Fibroblast of villous mesenchyme (primary cell): ENCODE measurements at regions not wholly inside any gene's neighbourhood (a gene's known extent, or its start where the extent isn't known, plus 50 kb on each side); places are given as distances from the start of the nearest gene placed in this dataset.
"Not testable (repeated sequence)": the region's sequence is repeated elsewhere in the genome, so short reads cannot be mapped to it uniquely, and the experiment has no call there.

Experiments used
- DNase-seq: peaks from one replicate; pipeline ENCODE4 v3.0.0-alpha.2; 2010; ENCODE audit warnings: low read depth
- H3K4me3 ChIP-seq: 2 replicates; pipeline ENCODE4 v1.5.1; 2011; ENCODE audit warnings: low read depth, mild to moderate bottlenecking, low read length

DNA sequence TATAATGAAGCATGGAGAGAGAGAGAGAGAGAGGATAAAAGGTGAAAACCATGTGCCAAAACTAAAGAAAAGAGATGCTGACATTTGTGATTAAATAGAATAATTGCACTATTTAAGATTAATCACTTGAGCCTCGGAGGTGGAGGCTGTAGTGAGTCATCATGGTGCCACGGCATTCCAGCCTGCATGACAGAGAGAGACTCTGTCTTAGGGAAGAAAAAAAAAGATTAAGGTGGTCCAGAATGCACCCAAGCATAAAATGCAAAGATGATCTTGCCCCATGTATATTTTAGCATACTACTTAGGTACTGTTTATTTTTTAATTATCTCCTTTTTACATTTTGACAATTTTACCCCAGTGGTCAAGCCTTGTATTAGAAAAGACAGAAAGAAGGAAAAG, 742.5 kb downstream of the SPATA31A1 start:
- not testable (repeated sequence) for H3K4me3 ChIP-seq
- DNase-seq, result peak; percentile 3

DNA sequence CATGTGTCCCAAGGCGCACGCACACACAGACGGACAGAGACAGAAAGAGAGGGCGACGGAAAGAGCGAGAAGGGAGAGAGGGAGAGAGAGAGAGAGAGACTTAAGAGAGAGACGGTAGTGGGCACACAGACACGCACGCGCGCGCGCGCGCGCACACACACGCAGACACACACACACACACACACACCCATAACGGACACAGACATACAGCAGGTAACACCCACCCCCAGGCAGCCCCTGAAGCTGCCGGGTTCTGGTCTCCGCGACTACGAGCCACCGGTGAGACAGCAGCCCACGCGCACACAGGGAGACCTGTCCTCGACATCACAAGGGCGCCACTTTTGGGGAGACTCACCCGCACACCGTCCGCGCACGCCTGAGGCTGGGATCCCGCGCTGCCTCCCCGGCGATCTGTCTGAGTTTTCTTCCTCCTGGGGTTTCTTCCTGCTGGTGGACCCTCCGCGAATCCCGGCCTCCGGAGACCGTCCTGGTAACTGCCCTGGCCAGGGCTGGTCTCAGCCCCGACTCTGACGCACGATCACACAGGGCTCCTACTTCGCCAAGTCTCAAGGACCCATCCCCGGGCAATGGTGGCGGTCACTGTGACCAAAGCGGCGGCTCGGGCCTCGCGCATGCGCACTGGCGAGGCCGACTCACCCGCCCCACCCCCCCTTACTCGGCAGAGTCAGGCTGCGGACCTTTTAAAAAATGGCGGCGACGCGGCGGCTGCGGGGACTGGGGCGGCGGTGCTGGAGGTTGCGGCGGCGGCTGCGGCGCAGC, 750.7 kb downstream of the SPATA31A1 start:
- H3K4me3 ChIP-seq, result peak overlapping the region; percentile 46
- peak; percentile 12 for DNase-seq

DNA sequence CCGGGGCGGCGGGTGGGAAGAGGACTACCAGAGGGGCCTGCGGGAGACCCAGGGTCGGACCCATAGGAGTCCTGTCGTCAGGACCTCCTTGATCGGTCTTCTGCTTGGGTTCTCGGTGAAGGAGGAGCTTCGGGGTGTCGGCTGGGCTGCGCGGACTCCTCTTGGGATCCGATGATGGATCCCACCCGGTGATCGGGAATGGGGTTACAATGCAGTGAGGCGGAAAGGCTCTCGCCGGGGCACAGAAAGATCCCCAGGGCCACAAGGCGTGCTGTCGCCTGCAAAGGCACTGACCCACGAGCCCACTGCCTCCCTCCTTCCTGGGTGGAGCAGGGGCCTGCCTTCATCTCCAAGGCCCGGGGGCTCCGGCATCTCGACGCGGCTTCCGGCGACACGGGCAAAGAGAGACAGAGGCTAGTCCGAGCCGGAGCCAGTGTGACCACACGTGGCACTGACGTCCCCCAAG, 751.3 kb downstream of the SPATA31A1 start:
- H3K4me3 ChIP-seq, result not testable (repeated sequence)

DNA sequence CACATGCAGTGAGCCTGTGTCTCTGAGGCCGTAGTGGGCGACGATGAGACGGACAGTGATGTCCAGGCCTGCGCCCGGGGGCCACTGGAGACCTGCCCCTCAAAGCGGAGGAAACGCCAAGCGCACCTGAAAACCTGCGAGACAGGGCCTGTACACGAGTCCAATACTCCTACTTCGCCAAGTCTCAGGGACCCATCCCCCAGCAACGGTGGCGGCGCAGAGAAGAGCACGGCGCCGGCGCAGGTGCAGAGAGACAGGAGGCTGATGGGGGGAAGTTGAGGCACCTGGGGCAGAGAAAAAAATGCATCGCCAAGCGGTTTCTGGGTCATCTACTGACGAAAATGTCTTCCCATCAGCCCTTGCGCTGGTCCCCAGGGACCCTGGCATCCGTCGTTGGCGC, 751.8 kb downstream of the SPATA31A1 start:
- not testable (repeated sequence) for H3K4me3 ChIP-seq, DNase-seq

More for the DNA sequence above, 751.3 kb downstream of the SPATA31A1 start:
- DNase-seq, result not testable (repeated sequence)

DNA sequence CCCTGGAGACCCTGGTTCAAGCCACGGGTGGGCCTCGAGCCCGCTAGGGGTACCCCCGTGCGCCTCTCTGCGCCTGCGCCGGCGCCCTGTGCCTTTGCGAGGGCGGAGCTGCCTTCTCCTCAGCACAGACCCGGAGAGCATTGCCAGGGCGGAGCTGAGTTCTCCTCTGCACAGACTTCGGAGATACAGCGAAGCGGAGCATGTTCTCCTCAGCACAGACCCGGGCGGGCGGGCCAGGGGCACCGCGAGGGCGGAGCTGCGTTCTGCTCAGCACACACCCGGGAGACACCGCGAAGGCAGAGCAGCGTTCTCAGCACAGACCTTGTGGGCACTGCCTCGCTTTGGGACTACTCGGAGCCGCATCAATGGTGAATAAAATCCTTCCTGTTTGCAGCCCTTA, 753.0 kb downstream of the SPATA31A1 start:
- not testable (repeated sequence) for DNase-seq, H3K4me3 ChIP-seq

DNA sequence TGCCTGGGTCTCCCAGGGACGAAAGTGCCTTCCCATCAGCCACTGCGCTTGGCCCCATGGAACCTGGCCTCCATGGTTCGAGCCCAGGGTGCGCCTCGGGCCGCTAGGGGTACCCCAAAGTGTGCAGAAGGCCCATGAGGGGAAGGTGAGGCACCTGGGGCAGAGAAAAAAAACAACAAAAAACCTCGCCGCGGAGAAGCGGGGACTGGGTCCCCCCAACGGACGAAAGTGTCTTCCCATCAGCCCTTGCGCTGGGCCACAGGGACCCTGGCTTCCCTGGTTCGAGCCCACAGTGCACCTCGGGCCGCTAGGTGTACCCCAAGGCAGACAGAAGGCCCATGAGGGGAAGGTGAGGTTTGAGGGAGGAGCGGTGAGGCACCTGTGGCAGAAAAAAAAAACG, 755.3 kb downstream of the SPATA31A1 start:
- DNase-seq, H3K4me3 ChIP-seq: not testable (repeated sequence)

DNA sequence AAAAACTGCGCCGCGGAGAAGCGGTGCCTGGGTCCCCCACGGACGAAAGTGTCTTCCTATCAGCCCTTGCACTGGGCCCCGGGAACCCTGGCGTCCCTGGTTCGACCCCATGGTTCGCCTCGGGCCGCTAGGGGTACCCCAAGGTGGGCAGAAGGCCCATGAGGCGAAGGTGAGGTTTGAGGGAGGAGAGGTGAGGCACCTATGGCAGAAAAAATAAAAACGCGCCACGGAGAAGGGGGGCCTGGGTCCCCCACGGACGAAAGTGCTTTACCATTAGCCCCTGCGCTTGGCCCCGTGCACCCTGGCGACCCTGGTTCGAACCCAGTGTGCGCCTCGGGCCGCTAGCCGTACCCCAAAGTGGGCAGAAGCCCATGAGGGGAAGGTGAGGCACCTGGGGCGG, 756.1 kb downstream of the SPATA31A1 start:
- not testable (repeated sequence) for DNase-seq, H3K4me3 ChIP-seq

DNA sequence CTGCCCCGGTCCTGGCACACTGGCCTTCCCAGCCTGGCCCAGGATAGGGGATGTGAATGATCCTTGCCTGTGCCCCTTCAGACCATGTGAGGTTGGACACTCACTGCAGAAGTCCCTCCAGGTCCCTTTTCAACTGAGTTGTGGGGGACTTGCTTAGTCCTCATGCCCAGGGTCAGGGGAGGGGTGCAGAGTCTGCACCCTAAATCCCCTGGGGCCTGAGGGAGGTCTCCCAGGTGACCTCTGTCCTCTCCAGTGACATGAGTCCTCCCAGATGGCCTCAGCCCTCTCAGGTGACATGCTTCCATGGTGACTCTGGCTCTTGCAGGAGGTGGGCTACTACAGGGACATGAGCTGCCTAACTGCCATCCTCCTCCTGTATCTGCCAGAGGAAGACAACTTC, 775.1 kb downstream of the SPATA31A1 start:
- not testable (repeated sequence) for H3K4me3 ChIP-seq, DNase-seq

DNA sequence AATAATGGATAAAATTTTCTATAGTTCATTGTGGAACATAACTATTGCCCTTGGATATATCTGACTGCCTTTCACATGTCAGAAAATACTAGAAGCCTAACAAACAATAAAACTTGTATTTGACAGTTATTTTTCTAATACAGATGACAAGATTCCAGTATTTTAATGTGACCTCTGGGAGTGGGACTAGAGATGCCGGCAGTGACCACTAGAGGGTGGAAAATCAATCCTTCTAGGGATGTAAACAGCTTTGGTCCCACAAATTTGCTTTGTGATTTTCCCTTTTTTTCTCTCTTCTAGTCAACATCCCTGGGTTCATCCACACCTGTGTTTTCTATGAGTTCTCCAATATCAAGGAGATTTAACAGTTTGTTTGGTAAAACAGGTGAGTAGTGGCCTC, 813.7 kb downstream of the SPATA31A1 start:
- DNase-seq, result not testable (repeated sequence)

DNA sequence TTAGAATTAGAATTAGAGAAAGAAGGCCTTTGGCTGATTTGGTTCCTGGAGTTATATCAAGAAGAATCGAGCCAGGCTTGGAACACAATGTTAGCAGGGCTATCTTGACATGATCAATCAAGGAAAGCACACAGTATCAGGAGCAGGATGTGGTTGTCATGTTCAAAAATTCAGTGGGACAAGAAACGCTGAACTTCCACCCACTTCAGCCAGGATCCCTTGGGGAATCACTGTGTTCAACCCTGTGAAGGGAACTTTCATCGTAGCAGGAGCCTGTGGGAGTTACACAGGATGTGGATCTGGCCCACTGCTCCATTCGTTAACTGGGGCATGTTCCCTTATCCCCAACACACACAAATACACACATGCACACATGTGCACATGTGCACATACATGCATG, 817.8 kb downstream of the SPATA31A1 start:
- not testable (repeated sequence) for DNase-seq

More for the DNA sequence above, 813.7 kb downstream of the SPATA31A1 start:
- not testable (repeated sequence) for H3K4me3 ChIP-seq

DNA sequence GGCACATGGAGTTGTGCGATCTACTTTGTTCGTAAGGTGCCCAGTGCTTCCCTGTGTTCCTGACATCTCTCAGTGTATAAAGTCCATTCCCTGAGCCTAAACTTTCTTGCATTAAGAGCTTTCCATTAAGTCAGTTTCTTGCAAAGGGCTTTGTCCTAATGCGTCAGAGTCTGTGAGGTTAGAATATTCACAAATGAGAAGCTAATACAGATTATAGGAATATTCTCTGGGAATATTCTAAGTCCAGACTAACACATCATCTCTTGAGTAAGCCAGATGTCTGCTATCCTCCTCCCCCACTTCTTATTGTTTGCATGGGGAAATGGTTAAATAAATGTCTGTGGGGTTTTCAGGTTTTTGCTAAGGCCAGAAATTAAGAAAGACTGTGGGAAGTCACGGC, 818.6 kb downstream of the SPATA31A1 start:
- DNase-seq, H3K4me3 ChIP-seq: not testable (repeated sequence)

More for the DNA sequence above, 817.8 kb downstream of the SPATA31A1 start:
- not testable (repeated sequence) for H3K4me3 ChIP-seq

DNA sequence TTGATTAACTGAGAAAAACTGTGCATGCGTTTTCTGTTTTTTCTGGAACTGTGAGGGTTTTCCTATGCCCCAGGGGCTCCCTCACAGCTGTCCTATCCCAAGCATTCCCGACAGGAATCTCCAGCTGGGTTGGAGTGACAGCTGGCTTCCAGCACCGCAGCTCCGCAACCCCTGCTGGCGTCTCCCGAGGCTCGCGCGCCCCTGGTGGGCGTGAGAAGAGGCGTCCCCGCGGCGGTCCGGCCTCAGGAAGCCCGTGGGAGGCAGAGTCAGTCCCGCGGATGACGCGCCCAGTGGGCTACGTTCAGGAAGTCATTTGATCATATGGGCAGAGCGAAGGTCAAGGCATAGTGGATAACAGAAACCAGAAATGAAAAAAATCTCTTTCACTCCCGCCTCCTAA, 821.9 kb downstream of the SPATA31A1 start:
- DNase-seq, H3K4me3 ChIP-seq: not testable (repeated sequence)

DNA sequence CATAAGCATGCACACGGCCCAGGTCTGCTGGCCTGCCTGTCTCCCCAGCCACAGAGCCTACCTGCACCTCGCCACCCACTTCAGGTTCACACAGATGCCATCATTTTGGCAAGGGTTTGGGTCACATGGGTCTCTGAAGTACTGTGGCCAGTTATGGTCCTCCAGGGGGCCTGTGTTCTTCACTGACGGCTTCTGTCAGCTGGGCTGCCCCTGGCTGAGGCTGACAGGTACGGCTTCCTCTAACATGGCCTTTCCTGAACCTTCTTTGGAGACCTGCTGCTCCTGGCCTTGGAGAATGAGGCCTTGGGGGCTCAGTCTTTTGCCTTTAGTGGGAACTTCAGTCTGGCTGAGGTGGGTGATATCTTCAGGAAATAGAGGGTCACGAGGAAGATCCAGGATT, 835.9 kb downstream of the SPATA31A1 start:
- not testable (repeated sequence) for H3K4me3 ChIP-seq, DNase-seq

DNA sequence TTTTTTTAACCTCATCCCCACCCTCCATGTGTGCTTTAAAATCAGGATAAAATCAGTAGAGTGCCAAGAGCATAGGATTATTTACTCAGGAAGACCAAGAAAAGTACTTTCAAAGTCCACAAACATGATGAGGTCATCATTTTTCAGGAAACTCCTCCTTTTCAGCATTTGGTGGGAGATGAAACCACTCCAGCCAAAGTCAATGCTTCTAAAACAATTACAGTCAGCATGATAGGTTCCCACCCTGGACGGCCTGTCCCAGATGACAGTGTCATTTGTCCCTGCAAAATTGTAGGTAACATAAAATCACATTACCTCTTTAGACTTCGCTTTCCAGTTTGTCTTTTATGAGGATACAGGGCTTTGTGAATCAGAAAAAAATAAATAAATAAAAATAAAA, 836.7 kb downstream of the SPATA31A1 start:
- H3K4me3 ChIP-seq, DNase-seq: not testable (repeated sequence)

DNA sequence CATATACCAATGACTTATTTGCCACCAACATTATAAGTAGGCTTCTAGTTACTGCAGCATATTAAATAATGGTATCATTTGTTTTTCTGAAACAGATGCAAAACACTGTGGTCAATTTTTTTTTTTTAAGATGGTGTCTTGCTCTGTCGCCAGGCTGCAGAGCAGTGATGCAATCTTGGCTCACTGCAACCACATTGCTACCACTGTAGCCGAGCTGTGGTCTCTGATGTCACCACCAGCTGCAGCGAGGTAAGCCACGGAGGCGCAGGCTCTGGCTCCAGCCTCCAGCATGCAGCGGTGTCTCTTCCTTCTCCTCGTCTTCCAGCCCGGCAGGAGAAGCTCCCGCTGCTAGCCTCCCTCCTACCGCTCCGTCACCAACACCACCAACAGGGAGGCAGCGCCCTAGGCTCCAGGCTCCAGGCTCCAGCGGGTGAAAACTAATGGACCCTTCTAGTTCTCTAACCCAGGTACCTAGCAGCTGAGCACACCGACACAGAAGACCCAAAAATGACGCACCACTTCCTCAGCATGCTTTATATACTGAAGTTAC, 840.8 kb downstream of the SPATA31A1 start:
- not testable (repeated sequence) for DNase-seq

DNA sequence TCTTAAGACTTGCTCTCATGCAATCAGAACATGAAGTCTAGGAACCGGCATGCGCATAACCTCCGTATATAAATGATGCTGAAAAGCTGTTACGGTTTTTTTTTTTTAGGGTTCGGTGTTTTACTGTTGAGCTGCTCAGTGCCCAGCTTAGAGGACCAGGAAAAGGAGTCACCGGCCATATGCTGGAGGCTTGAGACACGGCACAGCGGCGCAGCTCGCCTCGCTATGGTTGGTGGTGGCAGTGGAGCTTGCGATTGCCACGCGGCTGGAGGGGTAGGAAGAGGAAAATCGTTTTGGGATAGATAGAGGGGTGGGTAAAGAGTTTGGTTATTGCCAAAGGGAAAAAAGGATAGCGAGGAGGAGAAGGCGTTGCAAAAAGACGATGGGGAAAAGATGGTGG, 841.3 kb downstream of the SPATA31A1 start:
- not testable (repeated sequence) for H3K4me3 ChIP-seq, DNase-seq

More for the DNA sequence above, 840.8 kb downstream of the SPATA31A1 start:
- H3K4me3 ChIP-seq, result not testable (repeated sequence)

DNA sequence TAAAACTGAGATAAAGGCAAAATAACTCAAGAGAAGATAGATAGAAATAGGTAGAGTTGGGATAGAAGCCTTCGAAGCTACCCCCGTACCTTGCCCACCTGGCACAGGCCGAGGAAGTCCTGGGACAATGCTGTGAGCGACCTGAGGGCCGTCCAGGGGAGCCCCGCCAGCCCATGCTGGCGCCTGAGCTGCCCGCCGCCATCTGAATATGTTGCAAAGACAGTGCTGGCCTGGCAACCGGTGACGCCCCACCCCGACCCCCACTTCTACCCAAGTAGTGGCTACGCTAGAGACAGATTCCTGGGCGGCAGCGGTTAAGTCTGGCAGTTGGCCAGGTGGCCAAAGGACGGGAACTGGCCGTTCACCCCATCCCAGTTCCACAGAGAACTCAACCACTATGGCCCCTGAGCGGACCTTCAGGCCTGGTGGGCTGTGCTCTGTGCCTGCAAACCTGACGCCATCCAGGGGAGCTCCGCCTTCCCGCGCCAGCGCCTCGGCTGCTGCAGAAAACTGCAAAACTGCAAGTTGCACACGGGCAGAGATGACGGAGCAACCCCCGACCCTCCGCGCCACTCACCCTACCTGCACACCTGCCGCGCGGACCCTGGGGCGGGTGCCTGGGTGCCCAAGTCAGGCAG, 866.2 kb downstream of the SPATA31A1 start:
- DNase-seq, H3K4me3 ChIP-seq: not testable (repeated sequence)

DNA sequence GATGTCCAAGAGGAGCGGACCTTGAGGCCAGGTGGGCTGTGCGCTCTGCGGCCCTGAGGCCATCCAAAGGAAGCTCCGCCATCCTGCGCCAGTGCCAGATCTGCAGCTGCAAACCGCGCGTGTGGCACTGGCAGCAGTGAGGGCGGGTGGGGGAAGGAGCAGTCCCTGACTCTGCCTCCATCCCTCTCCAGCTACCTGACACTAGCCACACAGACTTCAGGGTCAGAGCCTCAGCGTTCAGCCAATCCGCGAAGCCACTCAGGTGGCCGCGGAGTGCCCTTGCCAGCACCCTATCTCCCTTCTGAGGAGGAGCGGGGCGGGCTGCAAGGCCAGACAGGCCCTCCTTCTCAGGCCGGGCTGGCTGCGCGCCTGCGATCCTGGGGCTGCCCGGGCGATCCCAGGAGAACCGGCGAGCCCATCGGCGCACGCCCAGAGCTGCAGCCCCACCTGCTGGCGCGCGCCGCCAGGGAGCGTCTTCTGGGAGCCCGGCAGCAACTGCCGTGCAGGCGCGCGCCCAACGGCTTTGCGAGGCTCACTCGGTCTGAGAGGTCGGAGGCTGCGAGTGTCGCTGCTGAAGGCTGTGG, 867.2 kb downstream of the SPATA31A1 start:
- not testable (repeated sequence) for H3K4me3 ChIP-seq, DNase-seq

DNA sequence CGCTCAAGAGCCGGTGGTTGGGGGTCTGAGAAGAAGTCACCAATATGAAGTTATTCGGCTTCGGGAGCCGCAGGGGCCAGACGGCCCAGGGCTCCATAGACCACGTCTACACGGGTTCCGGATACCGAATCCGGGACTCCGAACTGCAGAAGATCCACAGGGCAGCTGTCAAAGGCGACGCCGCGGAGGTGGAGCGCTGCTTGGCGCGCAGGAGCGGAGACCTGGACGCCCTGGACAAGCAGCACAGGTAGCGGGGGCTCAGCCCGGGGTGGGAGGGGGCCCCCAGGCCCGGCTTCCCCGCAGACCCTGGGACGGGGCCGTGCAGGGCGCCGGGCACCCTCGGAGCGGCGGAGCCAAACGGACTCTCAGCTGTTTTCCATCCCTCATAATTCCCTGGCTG, 867.9 kb downstream of the SPATA31A1 start:
- not testable (repeated sequence) for DNase-seq, H3K4me3 ChIP-seq
